Endothelial cell of hepatic sinusoid (primary cell): ENCODE measurements at regions not wholly inside any gene's neighbourhood (a gene's known extent, or its start where the extent isn't known, plus 50 kb on each side); places are given as distances from the start of the nearest gene placed in this dataset.
"Not testable (repeated sequence)": the region's sequence is repeated elsewhere in the genome, so short reads cannot be mapped to it uniquely, and the experiment has no call there.

Source experiments
- in situ Hi-C: cut with HindIII; loops from 2 replicates; pipeline ENCODE4 v1.10.0; 2017; ENCODE audit warnings: low sequenced_read_pairs

DNA sequence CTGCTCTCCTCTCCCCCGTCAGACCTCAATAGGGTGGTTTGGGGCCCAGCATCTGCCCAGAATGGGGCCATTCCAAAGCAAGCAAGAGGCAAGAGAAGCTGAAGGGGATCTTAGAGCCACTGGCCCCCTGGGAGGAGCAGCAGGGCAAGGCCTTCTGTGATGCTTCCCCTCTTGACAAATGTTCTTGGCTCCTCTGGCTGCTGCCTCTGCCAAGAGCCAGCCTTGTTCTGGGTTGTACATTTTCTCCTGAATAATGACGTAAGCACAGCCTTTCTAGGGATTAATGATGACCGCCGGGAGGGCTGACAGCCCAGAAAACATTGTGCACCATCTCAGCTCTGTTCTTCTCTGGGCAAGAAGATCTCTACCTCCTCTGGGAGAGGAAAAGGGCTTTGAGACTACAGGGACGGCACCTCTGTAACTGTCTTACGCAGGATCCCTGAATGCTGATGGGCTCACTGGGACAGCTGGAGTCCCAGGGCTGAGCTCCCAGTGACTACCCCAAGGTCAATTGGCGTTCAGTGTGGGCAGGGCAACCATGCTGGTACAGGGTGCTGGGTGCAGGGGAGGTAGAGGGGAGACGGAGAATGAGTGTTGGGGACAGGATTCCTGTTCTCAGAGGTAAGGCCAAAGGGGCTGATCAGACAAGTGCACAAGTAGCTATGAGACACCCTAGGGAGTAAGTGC, 253.3 kb downstream of the FAM43A start:
- in situ Hi-C loops = no loop called here

DNA sequence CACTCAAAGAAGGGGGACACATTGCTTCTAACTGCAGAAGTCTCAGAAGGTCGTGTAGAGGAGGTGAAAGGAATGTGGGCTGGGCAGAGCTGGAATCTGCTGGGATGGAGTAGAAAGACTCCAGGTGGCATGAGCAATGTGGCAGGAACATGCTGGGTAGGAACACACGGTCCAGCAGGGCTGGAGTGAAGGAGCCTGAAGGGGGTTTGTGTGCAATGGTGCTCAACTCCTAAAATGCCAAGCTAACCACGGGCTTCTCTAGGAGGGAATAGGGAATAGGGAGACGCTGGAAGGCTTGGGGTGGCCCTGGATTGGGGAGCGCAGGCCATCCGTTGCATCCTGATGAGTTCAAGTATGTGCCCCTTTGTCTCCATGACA, 253.8 kb downstream of the FAM43A start:
- in situ Hi-C loops = no loop called here

DNA sequence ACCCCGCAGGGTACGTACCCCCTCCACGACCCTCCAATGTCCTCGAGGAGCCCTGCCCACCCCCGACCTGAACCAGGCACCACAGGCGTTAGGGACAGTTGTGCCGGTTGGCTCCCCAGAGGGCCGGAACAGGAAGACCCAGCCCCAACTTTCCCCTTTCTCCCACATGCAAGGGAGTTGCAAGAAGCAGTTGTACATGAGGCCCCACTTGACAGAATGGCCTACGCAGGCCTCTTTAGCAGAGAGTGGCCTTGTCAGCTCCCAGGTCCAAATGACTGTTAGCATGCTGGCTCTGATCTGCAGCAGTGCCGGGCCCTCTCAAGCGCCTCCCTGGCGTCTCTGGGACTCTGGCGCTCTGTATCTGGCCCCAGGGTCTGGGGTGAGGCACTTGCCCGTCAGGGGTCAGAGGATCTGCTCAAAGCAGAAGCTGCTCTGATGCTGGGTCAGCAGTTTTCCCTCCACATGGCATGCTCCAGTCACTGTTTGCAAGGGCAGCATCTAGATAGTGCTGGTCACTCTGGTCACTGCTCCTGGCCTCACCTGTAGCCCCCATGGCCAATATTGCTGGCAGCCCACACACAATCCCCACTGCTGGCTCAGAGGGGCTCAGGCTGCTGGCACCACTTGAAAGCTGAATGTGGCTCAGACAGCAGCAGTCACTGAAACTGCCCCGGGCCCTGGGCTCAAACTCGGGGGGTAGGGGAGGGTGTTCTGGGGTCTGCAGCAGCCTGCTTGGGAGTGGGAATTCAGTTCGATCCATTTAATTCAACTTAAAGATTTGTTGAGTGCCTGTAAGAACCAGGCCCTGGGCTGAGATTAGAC, 254.5 kb downstream of the FAM43A start:
- in situ Hi-C loops = no loop called here

DNA sequence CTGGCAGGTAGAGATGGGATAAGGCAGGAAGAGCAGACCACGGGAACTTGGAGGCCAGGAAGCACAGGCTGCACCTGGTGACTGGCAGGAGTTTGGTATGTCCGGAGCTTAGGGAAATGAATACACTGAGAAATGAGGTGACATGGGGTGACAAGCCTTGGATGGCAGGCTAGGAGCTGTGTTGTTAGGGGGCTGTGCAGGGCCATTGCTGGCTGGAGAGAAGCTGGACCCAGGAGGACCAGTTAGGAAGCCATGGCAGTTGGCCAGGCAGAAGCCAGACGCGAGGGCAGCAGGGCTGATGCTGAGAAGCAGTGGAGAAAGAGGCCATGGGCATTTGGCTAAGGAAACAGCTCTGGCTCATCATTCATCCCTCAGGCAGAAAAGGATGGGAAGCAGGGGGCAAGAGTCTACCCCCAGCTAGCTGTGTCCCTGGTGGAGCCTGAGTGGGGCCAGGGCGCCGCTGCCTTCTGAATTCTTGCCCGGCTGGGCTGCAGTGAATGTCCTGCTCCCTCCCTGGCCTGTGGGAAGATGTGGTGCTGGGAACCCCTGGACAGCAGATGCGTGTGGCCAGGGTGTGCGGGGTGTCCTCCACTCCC, 255.8 kb downstream of the FAM43A start:
- in situ Hi-C loops = no loop called here

DNA sequence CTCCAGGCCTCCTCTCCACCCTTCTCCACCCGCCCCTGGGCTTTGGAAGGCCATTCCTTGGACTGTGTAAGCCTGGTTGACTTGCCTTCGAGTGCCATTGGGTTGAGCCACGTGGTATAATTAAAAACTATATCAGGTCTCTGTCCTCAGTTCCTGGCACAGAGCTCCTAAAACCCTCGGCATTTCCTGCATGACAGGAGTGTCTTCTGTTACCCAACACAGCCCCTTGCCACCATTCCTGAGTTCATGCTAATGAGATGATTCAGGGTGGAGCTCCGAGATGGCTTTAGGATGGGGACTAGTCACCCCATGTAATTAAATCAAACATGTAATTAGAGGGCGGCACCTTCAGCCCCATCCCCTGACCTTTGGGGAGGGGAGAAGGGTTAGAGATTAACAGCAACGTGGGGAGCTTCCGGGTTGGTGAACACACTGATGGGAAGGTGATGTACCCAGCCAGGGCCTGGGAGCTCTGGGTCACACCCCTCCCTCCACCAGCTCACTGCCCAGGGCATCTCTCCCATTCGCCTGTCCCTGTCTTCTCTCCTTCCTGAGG, 256.4 kb downstream of the FAM43A start:
- in situ Hi-C loops = no loop called here

DNA sequence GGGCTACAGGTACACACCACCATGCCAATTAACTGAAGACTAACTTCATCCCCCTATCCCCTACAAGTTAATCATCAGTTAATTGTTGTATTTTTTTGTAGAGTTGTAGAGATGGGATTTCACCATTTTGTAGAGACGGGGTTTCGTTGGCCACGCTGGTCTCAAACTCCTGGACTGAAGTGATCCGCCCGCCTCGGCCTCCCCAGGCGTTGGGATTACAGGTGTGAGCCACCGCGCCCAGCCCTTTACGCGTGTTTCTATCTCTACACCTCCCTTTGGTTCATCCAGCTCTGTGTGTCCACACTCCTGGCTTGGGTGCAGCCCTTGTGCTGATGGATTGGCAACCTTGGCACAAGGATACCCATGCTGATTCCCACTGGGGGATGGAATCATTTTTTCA, 258.8 kb downstream of the FAM43A start:
- in situ Hi-C loops = no loop called here

DNA sequence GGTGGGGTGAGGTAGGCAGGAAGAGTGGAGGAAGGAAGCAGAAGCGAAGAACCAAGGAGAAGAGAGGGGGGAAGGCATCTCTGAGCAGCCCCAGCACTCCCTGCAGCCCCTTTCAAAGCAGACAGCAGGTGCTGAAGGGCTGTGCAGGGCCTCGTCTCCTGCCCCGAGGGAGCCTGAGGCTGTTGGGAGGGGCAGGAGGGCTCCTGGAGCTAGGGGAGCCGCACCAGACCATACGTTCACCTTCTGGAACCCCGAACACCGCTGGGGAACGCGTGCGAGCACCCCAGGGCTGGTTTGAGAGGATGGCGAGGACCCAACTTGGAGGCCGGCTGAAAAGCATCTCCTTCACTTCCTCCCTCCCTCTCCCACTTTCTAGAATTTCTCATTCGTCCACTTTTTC, 259.8 kb downstream of the FAM43A start:
- in situ Hi-C loops = no loop called here

DNA sequence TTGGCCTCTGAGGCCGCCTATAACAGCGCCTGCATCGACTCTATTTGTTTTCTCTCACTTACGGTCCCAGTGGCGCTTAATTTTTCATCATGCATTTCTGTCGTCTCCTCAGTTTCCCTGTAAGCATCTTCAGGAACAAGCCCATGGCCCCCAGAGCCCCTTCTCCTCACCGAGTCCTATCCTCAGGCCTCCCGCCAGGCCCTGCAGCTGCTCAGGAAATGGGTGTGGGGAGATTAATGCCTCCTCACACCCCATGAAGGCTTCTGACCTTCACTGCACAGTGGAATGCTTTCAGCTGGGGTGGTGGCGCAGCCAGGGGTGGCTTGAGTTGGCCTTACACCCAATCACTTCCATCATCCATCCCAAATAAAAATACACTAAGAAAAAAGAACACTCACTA, 260.4 kb downstream of the FAM43A start:
- in situ Hi-C loops = no loop called here

DNA sequence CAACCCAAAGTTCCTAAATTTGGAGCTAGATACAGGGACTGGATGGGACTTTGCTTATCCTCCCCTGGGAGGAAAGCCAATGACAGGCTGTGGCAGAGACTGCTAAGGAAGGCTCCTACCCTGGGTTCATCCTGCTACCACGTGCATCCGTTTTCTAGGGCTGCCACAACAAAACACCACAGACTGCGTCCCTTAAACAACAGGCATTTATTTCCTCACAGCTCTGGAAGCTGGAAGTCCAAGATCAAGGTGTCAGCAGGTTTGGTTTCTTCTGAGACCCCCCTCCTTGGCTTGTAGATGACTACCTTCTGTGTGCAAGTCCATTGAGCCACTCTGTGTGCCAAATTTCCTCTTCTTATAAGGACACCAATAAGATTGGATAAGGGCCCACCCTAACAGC, 263.9 kb downstream of the FAM43A start:
- in situ Hi-C loops = no loop called here

DNA sequence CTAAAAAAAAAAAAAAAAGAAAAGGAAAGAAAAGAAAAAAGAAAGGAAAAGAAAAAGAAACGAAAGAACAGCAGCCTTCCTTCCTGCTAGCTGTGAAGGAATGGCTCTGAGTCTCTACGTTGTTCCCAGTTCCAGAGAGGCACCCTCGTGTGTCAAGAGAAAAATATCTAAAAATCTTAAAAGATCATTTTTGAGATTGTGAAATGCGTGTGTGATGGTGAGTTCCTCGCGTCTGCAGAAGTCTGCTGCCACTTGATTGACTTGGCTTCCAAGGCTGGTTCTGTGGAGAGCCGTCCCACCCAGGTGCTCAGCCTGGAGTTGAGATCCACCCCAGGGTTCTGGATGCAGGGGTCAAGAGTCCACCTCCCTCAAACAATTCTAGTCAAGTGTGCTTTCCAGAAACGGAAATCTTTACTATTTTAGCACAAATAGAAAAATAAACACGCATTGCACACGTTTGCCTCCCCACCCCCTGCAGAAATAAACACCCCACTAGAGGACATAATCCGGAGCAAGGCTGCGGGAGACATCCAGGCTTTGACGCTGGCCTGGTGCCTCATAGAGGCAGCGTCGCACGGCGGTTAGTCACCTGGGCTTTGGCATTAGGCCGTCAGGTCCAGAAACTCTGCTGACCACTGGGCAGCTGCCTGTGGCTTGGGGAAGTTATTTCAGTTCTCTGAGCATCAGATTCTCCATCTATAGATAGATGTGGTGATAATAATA, 265.4 kb downstream of the FAM43A start:
- in situ Hi-C loops = no loop called here

DNA sequence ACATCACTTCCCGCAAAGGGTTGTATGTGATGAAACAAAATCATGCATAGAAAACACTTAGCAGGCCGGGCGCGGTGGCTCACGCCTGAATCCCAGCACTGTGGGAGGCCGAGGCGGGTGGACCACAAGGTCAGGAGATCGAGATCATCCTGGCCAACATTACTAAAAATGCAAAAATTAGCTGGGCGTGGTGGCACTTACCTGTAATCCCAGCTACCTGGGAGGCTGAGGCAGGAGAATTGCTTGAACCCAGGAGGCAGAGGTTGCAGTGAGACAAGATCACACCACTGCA, 265.9 kb downstream of the FAM43A start:
- in situ Hi-C loops = not testable (repeated sequence)

DNA sequence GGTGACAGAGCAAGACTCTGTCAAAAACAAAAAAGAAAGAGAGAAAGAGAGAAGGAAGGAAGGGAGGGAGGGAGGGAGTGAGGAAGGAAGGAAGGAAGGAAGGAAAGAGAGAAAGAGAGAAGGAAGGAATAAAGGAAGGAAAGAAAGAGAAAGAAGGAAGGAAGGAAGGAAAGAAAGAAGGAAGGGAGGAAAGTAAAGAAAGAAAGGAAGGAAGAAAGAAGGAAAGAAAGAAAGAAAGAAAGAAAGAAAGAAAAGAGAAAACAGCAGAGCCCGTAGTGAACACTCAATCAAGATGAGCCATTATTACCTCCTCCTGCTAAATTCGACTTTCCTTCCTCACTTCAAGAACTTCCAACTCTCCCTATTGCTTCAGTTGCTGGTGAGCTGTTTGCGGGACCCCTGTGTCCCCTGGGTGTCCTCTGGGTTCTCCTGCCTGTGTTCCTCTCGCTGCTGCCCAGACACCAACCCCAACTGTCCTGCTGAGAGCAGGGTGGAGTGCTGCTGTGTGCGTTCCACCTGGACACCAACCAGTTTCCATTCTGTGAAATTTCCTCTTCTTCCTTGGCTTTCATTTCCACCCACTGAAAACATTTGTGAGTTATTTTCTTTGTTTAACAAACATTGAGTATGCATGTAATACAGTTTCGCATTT, 266.4 kb downstream of the FAM43A start:
- in situ Hi-C loops = no loop called here

DNA sequence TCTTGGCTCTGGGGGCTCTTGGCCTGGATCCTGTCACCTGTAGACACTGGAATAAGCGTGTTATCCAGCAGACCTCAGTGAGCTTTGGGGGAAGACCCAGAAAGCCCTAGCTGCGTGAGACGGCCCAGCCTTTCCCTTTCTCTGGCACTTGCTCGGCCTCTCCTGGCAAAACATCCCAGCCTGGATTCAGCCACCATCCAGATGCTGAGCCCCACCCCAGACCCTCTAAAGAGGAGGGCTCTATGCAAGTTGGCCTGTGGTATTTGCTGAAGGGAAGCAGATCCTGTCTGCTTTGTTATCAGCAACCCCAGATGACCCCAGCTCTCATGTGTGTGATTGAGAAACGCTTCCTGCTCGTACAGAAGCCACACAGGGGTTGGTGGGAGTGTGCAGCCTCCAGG, 267.2 kb downstream of the FAM43A start:
- in situ Hi-C loops = no loop called here

DNA sequence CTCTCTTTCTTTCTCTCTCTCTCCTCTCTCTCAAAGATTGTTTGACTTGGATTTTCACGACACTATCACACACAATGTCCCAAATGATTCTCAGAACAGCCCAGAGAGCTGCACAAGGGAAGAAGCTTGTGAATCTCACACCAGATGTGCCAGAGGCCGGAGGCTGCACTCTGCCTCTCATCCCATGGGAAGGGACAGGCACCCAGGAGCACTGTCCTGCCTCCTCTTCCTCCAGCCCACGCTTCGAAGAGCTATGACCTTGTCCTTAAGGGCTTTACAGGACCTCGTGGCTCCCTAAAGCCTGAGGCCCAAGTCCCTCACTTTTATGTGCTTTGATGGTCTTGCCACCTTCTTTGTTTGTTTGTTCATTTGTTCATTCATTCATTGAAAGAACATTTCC, 267.6 kb downstream of the FAM43A start:
- in situ Hi-C loops = no loop called here

DNA sequence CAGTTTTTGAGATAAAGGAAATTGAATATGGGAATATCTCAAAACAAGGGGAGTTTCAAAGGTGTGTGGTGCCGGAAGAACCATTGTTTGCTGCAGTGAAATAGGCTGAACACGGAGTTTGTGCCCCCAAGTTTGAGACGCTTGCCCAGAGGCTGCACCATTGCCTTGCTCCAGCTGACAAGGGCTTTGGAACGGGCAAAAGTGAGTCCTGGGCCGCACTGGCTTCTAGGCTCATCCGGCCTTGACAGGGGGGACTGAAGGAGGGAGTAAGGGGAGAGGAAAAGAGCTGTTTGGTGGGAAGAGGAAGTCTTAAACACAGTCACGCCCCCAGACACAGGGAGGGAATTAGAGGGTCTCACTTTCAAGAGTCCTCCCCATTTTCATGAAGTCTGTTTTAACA, 269.9 kb downstream of the FAM43A start:
- in situ Hi-C loops = no loop called here

DNA sequence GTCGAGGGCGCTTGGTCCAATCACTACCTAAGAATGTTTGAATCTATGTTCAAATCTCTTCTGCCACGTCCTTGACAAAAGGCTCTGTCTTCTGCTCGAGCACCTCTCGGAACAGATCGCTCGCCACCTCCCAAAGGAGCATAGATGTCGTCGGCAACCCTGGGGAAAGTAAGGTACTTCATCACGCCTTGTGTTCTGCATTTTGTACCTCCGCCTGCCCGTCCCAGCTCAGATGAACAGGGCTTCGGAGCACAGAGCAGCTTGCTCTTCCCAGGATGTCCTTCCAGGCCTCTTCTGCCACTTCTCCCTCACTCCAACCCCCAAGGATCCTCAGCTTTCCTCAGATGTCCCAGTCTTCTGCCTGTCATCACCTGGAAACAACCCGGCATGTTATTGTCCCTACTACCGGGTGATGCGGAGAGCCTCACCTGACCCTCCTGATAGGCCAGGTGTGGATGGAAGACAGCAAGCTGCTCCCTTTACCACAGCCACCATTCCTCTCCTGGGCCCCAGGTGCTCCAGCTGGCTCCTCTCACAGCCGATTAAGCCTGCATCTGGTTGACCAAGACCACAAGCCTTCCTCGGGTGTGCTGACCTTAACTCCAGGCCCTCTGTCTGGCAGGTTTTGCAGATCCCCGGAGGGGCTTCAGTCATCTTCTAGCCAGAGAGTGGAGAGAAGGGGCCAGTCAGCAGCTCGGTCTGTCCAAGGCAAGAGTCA, 270.5 kb downstream of the FAM43A start:
- in situ Hi-C loops = no loop called here

DNA sequence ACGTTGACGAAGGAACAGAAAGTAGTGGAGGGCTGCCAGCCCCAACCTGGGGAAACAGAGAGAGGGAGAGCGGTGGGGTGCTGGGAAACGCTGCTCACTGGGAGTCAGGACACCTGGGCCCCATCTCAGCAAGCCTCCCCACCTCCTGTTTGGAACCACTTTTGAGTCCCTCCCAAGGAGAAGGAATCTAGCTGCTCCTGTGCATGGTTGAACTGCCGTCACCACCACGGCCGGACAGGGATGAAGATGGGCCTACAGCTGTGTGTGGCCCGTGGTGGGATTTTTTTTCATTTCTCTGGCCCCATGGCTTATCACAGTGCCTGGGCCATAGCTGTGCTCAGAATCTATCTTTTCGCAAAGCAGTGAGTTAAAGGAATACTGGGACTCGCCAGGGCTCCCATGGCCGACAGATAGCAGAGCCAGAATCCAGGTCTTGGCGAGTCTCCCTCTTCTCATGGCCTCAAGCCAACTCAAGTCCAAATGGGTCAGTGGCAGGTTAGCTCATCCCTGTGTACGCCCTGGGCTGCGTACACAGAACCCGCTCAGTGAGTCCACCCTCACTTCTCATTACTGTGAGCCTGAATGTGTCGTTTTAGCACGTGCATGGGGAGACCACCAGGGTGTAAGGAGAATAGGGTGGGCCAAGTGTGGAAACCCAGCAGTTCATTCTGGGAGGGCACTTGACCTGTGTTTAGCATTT, 271.2 kb downstream of the FAM43A start:
- in situ Hi-C loops = no loop called here

DNA sequence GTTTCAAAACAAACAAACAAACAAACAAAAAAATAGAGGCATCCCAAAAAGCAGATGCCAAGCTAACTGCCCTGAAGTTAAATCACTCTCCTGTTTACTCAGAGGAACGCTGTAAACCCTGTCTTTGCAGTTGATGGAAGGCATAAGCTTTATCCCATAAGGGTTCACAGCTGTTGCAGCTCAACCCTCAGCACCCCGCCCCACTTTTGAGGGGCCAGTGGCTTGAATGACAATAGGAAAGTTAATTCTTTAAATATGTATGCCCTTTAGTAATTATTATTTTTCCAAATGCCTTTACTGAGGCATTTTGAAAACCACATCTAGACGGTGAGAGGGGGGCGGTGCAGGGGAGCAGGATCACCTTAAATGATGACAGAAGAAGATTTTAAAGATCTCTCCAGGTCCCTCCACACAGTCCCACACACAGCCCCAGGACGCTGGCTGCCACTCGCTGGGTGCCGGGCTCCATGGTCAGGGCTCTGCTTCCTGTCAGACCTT, 272.1 kb downstream of the FAM43A start:
- in situ Hi-C loops = no loop called here

DNA sequence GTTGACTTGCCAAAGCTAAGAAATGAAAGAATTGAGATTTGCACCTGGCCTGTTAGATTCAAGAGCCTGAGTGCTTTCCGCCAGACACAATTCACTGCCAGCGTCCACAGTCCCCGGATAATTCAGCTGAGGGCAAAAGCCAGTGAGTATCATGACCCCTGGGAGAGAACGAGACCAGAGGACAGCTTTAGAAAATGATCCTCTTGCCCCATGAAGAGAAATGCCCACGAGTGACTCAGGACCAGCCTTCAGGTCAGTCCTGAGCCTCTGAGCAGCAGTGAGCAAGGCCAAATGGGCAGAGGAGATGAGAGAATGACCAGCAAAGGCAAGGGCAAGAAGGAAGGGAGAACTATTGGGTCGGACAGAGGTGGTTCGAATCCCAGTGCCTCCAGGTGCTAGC, 273.5 kb downstream of the FAM43A start:
- in situ Hi-C loops = no loop called here
